ENCODE measurements at regions not wholly inside any gene's neighbourhood (a gene's known extent, or its start where the extent isn't known, plus 50 kb on each side); places are given as distances from the start of the nearest gene placed in this dataset.

- TF ChIP-seq CTCF (IDR thresholded peaks at IDR 0.05) = no peak
- H3K4me3 ChIP-seq (ENCODE audit: low read depth in 1 of 2, low read length in 1 of 2) = no peak overlapping the region
These were observed 1025.4 kb downstream of the SQOR start for GRCh38 chr15:46660096-46660842.

GRCh38 chr15:46670258-46670657 is 1035.4 kb downstream of the SQOR start:
- Histone ChIP-seq H3K27me3 (no peaks in the 10 kb centered on the region), H3K4me1 (ENCODE audit: control insufficient read depth in 1 of 2, insufficient read depth in 1 of 2, low read depth in 1 of 2, low read length in 1 of 2) (no peaks in the 10 kb centered on the region), H3K27ac (no peak overlapping the region), H3K4me3 (ENCODE audit: low read depth in 1 of 2, low read length in 1 of 2) (no peak overlapping the region), H3K36me3 (no peaks in the 10 kb centered on the region), H3K9me3 (no peaks in the 10 kb centered on the region)
- TF ChIP-seq CTCF (IDR thresholded peaks at IDR 0.05) = no peak

More at GRCh38 chr15:46660096-46660842, 1025.4 kb downstream of the SQOR start:
- Histone ChIP-seq H3K9me3 (no peaks in the 10 kb centered on the region), H3K4me1 (ENCODE audit: control insufficient read depth in 1 of 2, insufficient read depth in 1 of 2, low read depth in 1 of 2, low read length in 1 of 2) (no peaks in the 10 kb centered on the region), H3K27me3 (no peaks in the 10 kb centered on the region), H3K27ac (no peak overlapping the region), H3K36me3 (no peaks in the 10 kb centered on the region)

GRCh38 chr15:46671336-46671735 is 1036.5 kb downstream of the SQOR start:
- H3K27me3 ChIP-seq = no peaks in the 10 kb centered on the region
- H3K27ac ChIP-seq = no peak overlapping the region
- H3K36me3 ChIP-seq = no peaks in the 10 kb centered on the region
- H3K4me1 ChIP-seq (ENCODE audit: control insufficient read depth in 1 of 2, insufficient read depth in 1 of 2, low read depth in 1 of 2, low read length in 1 of 2) = no peaks in the 10 kb centered on the region
- no peaks in the 10 kb centered on the region for H3K9me3 ChIP-seq
- H3K4me3 ChIP-seq (ENCODE audit: low read depth in 1 of 2, low read length in 1 of 2) = no peak overlapping the region
- TF ChIP-seq CTCF (IDR thresholded peaks at IDR 0.05) = no peak

GRCh38 chr15:46672041-46672440 is 1037.2 kb downstream of the SQOR start:
- H3K36me3 ChIP-seq = no peaks in the 10 kb centered on the region
- no peak overlapping the region for H3K27ac ChIP-seq
- no peak overlapping the region for H3K4me3 ChIP-seq (ENCODE audit: low read depth in 1 of 2, low read length in 1 of 2)
- H3K9me3 ChIP-seq = no peaks in the 10 kb centered on the region
- TF ChIP-seq CTCF (IDR thresholded peaks at IDR 0.05) = no peak
- no peaks in the 10 kb centered on the region for H3K27me3 ChIP-seq
- no peaks in the 10 kb centered on the region for H3K4me1 ChIP-seq (ENCODE audit: control insufficient read depth in 1 of 2, insufficient read depth in 1 of 2, low read depth in 1 of 2, low read length in 1 of 2)

GRCh38 chr15:46676233-46677206 is 1040.8 kb upstream of the SEMA6D start:
- H3K27me3 ChIP-seq = no peaks in the 10 kb centered on the region
- no peak for TF ChIP-seq CTCF (IDR thresholded peaks at IDR 0.05)
- H3K4me1 ChIP-seq (ENCODE audit: control insufficient read depth in 1 of 2, insufficient read depth in 1 of 2, low read depth in 1 of 2, low read length in 1 of 2) = no peaks in the 10 kb centered on the region

More at GRCh38 chr15:46676233-46677206, 1040.8 kb upstream of the SEMA6D start:
- Histone ChIP-seq H3K4me3 (ENCODE audit: low read depth in 1 of 2, low read length in 1 of 2) (no peak overlapping the region), H3K9me3 (no peaks in the 10 kb centered on the region), H3K27ac (no peak overlapping the region), H3K36me3 (no peaks in the 10 kb centered on the region)

All from neutrophil (primary cell).